ENCODE measurements at regions not wholly inside any gene's neighbourhood (a gene's known extent, or its start where the extent isn't known, plus 50 kb on each side); places are given as distances from the start of the nearest gene placed in this dataset.

DNA sequence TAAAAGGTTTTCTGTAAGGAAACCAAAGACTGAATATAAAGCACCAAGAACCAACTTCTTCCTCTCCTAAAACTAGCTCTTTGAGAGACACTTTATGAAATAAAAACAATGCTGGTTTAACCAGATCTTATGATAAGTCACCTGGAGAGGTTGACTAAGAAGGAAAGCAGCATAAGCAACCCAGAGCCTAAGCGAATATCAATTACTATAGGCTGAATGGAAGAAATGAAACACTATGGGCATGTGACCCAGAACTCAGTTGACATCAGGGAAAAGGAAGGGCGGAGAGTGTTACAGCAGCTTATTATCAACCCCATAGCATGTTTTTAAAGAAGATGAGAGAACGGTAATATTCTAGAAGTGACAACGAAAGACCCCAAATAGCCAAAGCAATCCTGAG is 94.1 kb upstream of the STMND1 start:
- TF ChIP-seq, protein P1, sequence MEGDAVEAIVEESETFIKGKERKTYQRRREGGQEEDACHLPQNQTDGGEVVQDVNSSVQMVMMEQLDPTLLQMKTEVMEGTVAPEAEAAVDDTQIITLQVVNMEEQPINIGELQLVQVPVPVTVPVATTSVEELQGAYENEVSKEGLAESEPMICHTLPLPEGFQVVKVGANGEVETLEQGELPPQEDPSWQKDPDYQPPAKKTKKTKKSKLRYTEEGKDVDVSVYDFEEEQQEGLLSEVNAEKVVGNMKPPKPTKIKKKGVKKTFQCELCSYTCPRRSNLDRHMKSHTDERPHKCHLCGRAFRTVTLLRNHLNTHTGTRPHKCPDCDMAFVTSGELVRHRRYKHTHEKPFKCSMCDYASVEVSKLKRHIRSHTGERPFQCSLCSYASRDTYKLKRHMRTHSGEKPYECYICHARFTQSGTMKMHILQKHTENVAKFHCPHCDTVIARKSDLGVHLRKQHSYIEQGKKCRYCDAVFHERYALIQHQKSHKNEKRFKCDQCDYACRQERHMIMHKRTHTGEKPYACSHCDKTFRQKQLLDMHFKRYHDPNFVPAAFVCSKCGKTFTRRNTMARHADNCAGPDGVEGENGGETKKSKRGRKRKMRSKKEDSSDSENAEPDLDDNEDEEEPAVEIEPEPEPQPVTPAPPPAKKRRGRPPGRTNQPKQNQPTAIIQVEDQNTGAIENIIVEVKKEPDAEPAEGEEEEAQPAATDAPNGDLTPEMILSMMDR (conservative IDR thresholded peaks at IDR 0.05; ENCODE audit: low read length) = no peak
- no peak for TF ChIP-seq EZH2phosphoT487 (IDR thresholded peaks at IDR 0.05; ENCODE audit: borderline replicate concordance)
